ENCODE measurements at regions not wholly inside any gene's neighbourhood (a gene's known extent, or its start where the extent isn't known, plus 50 kb on each side); places are given as distances from the start of the nearest gene placed in this dataset.

DNA sequence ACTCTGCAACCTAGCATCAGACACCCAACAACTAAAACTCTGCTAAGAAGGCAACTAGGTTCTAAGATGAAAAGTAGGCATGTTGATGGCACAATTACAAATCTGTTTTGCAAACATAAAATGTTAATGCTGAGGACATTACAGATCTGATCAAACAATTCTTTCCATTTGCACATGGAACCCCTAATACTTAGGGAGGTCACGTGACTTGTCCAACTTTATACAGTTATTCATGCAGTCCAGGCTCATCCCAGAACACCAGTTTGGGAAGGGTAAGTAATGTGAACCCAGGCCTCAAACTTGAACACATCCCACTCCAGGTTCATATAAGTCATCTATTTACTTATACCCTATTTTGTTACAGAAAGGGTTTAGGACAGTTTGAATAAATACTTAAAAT lies 247.2 kb downstream of the HACE1 start:
- no peak for TF ChIP-seq GATA2 (IDR thresholded peaks at IDR 0.05; ENCODE audit: low read depth, low read length)
- TF ChIP-seq GATA3 (IDR thresholded peaks at IDR 0.05; ENCODE audit: low read depth, low read length), result no peak

All from SH-SY5Y (cell line).